HG02884 (cell line): ENCODE measurements at regions not wholly inside any gene's neighbourhood (a gene's known extent, or its start where the extent isn't known, plus 50 kb on each side); places are given as distances from the start of the nearest gene placed in this dataset.

Experiments
- ATAC-seq: cut with Tn5 transposase; IDR thresholded peaks from one replicate; pipeline ENCODE4 v1.9.1; 2021; ENCODE audit warnings: mild to moderate bottlenecking, moderate library complexity; ENCODE audit not compliant: unreplicated experiment

GRCh38 chr3:102102394-102102793 is 253.1 kb downstream of the NFKBIZ start:
- no peak for ATAC-seq

DNA sequence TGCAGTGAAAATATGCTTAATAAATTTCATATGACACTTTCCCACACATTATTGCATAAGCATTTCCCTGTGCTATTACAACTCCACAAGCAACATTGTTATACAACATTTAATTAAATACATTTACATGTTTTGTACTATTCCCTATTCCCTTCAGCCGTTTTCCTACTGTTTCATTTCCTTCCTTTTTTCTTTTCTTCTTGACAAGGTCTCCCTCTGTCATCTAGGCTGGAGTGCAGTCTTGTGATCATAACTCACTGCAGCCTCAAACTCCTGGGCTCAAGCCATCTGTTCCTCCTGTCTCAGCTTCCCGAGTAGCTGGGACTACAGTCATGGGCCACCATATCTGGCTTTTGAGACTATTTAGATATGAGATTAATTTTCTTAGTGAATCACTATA is 254.7 kb downstream of the NFKBIZ start:
- ATAC-seq: no peak

DNA sequence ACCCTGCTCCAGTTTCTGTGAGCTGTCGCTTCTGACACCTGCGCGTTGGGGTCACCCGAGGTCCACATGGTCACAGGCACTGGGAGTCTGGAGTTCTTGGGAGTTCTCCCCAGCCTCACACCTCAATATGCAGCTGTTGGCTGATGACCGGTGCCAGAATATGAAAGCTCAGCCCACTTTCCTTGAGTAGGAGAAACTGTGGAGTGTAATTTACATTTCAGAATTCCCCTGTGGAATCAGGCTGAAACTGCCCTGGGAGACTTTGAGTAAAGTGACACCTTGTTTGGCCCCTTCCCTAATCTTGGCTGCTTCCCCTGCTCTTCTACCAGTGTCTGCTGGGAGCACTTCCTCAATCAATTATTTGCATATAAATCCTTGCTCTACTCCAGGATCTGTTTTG is 255.9 kb downstream of the NFKBIZ start:
- ATAC-seq: no peak

GRCh38 chr3:102106416-102107097 is 257.2 kb downstream of the NFKBIZ start:
- no peak for ATAC-seq

DNA sequence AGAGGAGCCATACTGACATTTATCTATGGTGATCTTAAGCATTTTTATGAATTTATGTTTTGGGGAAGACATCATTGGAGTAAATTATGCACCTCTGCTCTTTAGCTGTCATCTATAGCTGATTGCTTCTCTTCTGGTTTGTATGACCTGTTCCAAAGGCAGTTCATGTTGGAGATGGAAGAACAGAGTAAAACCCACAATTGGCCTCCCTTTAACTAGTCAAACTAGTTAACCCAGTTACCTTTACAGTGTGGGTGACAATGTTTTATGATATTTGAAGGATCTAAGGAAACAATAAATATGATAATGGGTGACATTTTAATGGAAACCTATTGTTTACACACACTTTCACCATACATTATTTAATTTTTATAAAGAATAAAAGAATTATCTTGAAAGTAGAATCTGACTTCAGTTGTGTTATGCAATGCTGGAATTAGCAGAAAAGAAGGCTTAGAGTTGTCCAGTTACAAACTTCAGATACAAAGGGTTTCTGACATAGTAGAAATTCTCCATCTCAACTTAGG is 263.5 kb downstream of the NFKBIZ start:
- ATAC-seq: no peak

- no peak for ATAC-seq
Observed at GRCh38 chr3:102113421-102114041, 264.2 kb downstream of the NFKBIZ start.

DNA sequence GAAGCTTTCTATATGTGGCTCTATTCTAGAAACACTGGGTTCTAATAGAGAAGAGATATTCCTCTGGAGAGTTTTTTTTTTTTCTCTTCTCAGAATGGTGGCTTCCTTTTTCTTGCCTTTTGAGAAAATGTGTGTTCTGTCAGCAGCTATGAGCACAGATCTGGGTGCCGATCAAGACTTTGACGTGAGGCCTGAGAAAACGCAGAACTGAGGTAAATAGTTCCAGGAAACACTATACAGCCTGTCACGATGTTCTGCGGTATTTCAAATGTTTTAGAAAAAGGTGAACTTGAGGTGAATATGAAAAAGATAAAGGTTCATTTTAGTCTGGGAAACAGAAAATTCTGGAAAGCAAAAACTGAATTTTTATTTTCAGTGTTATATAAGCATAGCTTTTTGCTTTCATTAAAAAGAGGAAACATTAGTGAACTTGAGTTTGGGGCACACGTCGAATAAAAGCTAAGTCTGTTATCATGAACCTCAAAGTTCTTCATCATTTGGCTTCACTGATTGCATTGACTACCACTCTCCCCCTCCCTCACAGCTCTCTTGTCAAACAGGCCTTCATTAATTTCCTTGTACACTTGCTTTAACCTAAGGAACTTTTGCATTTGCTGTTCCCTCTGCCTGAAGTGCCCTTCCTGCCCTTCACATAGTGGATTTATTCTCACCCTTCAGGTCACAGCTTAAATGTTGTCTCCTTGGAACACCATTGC is 265.1 kb downstream of the NFKBIZ start:
- no peak for ATAC-seq

GRCh38 chr3:102122527-102122926 is 273.2 kb downstream of the NFKBIZ start:
- no peak for ATAC-seq

GRCh38 chr3:102123590-102124190 is 274.4 kb downstream of the NFKBIZ start:
- no peak for ATAC-seq

- ATAC-seq: no peak
Observed at GRCh38 chr3:102124282-102124681, 275.0 kb downstream of the NFKBIZ start.

GRCh38 chr3:102124704-102125103 is 275.4 kb downstream of the NFKBIZ start:
- ATAC-seq: no peak

DNA sequence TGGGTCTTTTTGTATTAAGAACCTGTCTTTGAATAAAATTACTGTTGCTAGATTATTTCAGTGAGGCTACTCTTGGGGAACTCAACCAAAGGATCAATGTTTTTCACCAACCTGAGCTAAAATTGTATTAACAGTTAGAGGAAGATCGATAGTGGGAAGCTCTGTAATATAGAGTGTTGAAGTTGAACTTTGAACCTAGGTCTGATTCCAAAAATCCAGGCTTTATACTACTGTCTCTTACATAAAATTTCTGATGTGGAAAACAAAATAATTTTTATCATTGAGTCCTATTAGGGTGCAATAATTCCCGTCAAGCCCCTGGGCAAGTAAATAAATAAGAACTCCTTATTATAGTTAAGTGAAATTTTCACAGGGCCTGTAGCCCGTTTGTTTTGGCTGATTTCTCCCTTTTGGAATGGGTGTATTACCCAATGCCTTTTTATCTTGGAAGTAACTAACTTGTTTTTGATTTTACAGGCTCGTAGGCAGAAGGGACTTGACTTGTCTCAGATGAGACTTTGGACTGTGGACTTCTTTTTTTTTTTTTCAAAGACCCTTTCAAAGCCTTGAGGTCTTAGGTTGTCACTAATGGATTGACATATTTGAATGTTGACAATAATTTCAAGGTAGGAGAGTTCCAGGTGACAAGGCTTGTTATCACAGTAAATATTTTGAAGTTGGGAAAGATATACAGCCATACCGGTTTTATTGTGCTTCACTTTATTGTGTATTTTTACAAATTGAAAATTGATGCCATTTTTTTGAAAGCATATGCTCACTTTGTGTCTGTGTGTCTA is 276.1 kb downstream of the NFKBIZ start:
- no peak for ATAC-seq

DNA sequence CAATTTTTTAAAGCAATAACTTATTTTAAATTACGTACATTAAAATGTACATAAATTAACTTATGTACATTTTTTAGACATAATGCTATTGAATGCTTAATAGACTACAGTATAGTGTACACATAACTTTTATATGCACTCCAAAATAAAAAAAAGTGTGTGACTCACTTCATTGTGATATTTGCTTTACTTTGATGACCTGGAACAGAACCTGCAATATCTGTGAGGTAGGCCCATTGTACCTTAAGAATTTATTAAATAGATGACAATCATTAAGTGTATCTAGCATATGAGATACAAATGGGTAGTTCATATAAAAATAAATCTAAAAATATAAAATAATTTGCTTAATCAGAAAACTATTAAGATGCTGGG is 276.7 kb downstream of the NFKBIZ start:
- ATAC-seq: no peak

DNA sequence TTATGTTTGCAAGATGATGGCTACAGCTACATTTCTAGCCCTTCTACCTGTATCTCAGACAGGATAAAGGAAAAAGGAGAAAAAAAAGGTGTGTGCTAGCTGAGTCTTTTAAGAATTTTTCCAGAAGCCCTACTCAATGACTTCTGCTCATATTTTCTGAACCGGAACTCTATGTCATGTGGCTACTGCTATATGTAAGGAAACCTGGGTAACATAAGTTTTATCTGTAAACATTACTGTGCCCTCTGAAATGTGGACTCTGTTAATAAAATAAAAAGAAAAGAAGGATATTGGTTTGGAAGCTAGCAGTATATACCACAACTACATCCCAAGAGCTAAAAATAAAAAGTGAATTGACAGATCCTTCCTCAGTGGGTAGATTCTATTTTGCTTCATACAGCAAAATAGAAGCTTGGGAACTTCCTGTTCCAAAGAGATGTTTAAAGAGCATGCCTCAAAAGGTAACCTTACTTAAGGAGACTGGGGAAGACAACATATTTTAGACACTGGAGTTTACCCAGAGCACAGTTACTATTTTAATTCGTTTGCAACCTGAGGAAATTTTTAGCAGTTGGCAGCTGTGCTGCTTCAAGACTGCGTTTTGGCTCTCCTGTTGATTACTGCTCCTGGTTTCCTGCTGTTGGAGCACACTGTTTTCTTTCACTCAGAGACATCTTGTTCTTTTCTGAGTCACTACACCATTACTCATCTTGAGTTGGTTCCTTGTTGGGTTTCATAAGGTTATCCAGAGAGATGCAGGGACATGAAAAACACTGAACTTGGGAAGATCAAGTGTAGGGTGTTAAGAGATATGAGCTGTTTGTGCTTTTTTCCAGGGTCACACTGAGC is 280.7 kb downstream of the NFKBIZ start:
- no peak for ATAC-seq

DNA sequence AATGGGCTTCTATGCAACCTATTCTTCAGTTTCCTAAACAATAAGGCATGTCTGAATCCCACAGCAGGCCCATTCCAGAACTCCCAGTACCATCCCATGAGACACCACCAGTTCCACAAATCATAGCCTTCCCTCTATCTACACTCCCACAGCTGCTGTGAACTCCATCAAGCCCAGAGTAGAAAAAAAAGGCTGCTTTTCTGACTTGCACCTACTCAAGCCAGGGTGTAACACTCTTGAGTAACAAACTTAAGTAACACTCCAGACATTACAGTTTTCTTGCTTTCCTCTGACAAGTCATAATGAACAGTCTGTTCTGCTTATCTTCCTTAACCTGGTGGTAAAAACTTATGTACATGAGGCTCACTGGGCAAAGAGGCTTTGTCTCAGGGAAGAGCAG is 283.1 kb downstream of the NFKBIZ start:
- no peak for ATAC-seq

GRCh38 chr3:102133376-102133775 is 284.1 kb downstream of the NFKBIZ start:
- no peak for ATAC-seq

- no peak for ATAC-seq
Observed at GRCh38 chr3:102135316-102135715, 286.0 kb downstream of the NFKBIZ start.

DNA sequence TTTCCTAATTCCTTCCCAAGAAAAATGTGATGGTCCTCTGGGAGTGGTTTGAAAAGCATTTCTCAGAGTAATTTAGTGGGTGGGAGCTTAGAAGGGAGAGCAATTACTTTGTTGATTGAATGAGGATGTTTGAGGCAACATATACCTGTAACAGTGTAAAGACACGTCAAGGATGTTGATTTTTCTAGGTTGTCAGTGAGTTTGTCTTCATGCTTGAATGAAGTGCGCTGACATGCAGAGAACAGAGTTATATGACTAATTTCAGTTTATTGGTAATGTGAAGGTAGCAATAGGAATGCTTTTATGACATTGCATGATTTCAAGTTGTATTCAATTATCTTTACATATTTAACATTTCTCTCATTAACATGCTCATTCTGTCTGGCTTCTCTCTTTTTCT is 286.9 kb downstream of the NFKBIZ start:
- no peak for ATAC-seq

DNA sequence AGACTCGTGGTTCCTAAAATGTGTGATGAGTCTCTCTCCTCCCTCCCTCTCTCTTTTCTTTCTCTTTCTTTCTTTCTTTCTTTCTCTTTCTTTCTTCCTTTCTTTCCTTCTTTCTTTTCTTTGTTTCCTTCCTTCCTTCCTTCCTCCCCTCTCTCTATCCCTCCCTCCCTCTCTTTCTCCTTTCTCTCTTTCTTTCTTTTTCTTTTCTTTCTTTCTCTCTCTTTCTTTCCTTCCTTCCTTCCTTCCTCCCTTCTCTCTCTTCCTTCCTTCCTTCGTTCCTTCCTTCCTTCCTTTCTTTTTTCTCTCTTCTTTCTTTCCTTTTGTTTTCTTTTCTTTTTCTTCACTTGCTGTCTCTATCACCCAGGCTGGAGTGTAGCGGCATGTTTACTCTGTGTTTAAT is 290.8 kb downstream of the NFKBIZ start:
- ATAC-seq: no peak
